SHP77 (cell line): ENCODE measurements at regions not wholly inside any gene's neighbourhood (a gene's known extent, or its start where the extent isn't known, plus 50 kb on each side); places are given as distances from the start of the nearest gene placed in this dataset.

Experiments
- DNase-seq, 2 experiments: peaks; one replicate each; lab custom pipeline; 2025; lab: John Stamatoyannopoulos, UW

GRCh38 chr6:143594647-143595046, 83.1 kb upstream of the PHACTR2 start:
- DNase-seq: no peak

- peak; percentile 9 to 16 for DNase-seq
Observed at GRCh38 chr6:143592335-143592734, 80.8 kb upstream of the FUCA2 start.

- no peak for DNase-seq
Observed at GRCh38 chr6:143591441-143591840, 79.9 kb upstream of the FUCA2 start.

DNA sequence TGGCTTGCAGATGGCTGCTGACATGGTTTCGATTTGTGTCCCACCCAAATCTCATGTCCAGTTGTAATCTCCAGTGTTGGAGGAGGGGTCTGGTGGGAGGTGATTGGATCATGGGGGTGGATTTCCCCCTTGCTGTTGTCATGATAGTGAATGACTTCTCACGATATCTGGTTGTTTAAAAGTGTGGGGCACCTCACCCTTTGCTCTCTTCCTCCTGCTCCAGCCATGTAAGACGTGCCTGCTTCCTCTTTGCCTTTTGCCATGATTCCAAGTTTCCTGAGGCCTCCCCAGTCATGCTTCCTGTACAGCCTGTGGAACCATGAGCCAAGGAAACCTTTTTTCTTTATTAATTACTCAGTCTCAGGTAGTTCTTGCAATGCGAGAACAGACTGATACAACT, 77.6 kb upstream of the FUCA2 start:
- no peak for DNase-seq

DNA sequence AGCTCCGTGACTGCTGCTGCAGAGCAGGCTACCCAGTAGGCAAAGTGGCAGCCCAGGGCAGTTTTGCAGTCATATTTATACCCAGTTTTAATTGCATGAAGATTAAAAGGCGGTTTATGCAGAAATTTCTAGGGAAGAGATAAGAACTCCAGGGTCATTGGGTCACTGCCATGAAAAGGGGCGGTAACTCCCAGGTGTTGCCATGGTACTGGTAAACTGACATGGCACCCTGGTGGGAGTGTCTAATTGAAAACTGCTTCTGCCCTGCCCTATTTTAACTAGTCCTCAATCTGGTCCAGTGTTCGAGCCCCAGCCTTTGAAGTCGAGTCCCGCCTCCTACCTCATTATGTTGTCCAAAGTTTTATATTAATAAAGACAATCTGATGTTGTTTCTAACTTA, 75.0 kb upstream of the FUCA2 start:
- no peak for DNase-seq

GRCh38 chr6:143585716-143586115, 74.2 kb upstream of the FUCA2 start:
- no peak for DNase-seq

- DNase-seq: no peak
Observed at GRCh38 chr6:143585241-143585640, 73.7 kb upstream of the FUCA2 start.

- no peak for DNase-seq
Observed at GRCh38 chr6:143583542-143584327, 72.2 kb upstream of the FUCA2 start.

DNA sequence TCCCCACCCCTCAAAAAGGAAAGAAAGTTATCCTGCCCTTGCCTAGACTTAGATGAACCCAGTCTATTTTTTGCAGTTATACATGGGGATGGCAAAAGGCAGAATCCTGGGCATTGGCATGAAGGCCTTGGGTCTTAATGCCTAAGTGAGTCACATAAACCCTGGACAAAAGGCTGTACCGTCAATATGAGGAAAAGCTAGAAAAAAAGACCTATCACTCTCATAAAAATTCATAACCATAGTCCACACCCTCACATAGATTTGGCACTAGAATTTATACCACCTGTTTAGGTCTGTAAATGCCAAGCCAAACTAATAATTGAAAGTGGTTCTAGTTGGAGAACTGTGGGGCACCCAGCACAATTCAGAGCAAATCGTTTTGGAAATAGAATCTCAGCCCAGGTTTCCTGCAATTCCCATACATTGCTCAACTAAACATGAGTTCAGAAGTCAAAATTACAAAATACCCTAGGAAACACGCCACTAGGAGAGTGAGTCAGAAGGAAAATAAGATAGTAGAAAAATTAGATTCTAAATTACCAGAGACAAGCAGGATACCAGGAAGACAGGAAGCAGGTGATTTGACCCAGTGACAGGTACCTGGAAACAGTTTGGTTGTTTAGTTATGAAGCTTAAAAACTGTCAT, 70.4 kb upstream of the FUCA2 start:
- no peak for DNase-seq

DNA sequence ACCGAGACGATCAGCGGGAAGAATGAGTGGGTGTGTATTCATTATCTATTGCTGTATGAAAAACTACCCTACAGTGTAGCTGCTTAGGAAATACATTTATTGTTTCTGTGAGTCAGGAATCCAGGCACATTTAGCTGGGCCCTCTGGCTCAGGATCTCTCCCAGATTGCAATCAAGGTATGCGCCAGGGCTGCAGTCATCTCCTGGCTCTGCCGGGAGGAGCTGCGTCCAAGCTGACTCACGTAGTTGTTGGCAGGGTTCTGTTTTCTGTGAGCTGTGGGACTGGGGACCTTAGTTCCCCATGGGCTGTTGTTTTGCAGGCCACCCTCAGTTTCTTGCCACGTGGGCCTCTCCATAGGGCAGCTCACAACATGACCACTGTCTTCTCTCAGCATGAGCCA, 68.2 kb upstream of the FUCA2 start:
- DNase-seq: no peak

DNA sequence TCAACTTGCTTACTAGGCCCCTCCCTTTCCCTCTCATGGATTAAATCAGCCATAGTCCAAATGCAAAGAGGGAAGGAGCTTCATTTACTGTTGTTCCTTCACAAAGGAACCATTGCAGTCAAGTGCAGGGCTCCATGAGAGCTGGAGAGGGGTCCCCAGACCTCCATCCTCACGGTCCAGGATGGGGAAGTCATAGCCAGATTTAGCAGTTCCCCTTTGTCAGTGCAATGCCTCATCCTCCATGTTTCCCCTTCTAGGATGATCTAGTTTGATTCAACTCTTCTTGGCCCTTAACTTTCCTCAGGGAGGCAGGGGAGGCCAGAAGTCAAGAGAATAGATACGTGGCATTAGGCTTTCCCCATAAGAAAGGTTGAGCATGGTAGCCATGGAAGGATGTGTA, 66.5 kb upstream of the FUCA2 start:
- DNase-seq: no peak

- DNase-seq: no peak
Observed at GRCh38 chr6:143575901-143576426, 64.4 kb upstream of the FUCA2 start.

DNA sequence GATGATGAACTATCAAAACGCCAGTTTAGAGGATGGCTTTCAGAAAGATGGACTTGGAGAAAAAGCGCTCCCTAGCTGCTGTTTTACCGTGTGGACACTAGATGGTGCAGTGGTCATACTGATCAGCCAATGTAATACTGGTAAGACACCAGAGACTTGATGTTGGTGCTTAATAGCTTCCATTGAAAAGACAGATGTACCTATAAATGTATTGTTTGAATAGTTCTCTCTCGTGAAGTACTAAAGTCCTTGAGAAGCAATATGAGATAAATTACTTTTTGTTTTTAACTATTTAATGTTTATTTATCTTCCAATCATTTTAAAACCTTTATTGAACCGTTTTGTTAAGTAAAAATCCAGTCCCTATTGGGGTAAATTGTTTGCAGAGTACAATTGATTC, 63.9 kb upstream of the FUCA2 start:
- peak; percentile 49 to 79 for DNase-seq

GRCh38 chr6:143570147-143570853, 58.8 kb upstream of the FUCA2 start:
- DNase-seq: no peak

- DNase-seq: no peak
Observed at GRCh38 chr6:143569040-143569439, 57.5 kb upstream of the FUCA2 start.

GRCh38 chr6:143564484-143565017, 53.0 kb upstream of the FUCA2 start:
- DNase-seq: no peak

GRCh38 chr6:143562143-143562542, 50.6 kb upstream of the FUCA2 start:
- DNase-seq: no peak
